HCT116 (cell line): ENCODE measurements at regions not wholly inside any gene's neighbourhood (a gene's known extent, or its start where the extent isn't known, plus 50 kb on each side); places are given as distances from the start of the nearest gene placed in this dataset.

Source experiments
- ATAC-seq: fragments of 200-7000 bp; cut with Tn5 transposase; 2 replicates; pipeline ENCODE4 v1.9.1; 2020; ENCODE audit warnings: mild to moderate bottlenecking, moderate library complexity
- BruUV-seq: library from RNA; stranded (reverse); fragments of 400-500 nt; replicated peaks from 2 replicates; lab custom pipeline; 2021; lab: Mats Ljungman, UMichigan
- CTCF ChIA-PET: fragments of 300-600 bp; sonication (Branson Sonifier 250); formaldehyde crosslinking; loops from one replicate; lab custom pipeline; 2021; ENCODE audit warnings: antibody characterized with exemption; lab: Charles Lee
- POLR2A ChIA-PET: fragments of 300-600, 350-600 bp; sonication (Branson Sonifier 250); formaldehyde crosslinking; loops from one replicate; lab custom pipeline; 2021; ENCODE audit warnings: antibody characterized with exemption; lab: Charles Lee
- RAD21 ChIA-PET, 2 experiments: fragments of 300-600 bp; sonication (Branson Sonifier 250); formaldehyde crosslinking; loops; one replicate each; lab custom pipeline; 2023; ENCODE audit warnings: low total read pairs in 2 of 2; ENCODE audit not compliant: uncharacterized antibody in 2 of 2, unreplicated experiment in 2 of 2, low non-redundant PET in 1 of 2; lab: Charles Lee
- DNase-seq: peaks from one replicate; pipeline ENCODE4 v3.0.0-alpha.2; 2010; ENCODE audit warnings: low read depth, low spot score
- H2AFZ ChIP-seq: fragments of 200-600 bp; shearing (Covaris generic), sonication (generic); 2 replicates; pipeline ENCODE4 v1.6.1; 2017; ENCODE audit warnings: low read depth, mixed run types, mixed read lengths, antibody characterized with exemption, low read length; ENCODE audit not compliant: poor library complexity, severe bottlenecking
- H3K27ac ChIP-seq: 2 replicates; pipeline ENCODE4 v1.5.1; 2012; ENCODE audit warnings: low read depth, low read length
- H3K27me3 ChIP-seq: fragments of 200-600 bp; sonication (generic); 2 replicates; pipeline ENCODE4 v1.6.1; 2016; ENCODE audit warnings: mixed run types, low read length, mixed read lengths; ENCODE audit not compliant: insufficient read depth
- H3K36me3 ChIP-seq, 2 experiments: fragments of 200-500 bp in 1 of 2; fragments of 200-600 bp in 1 of 2; sonication (Bioruptor generic) in 1 of 2; sonication (generic) in 1 of 2; 2 replicates each; pipeline versions ENCODE4 v1.5.1 to v1.6.1; 2014 to 2016; ENCODE audit warnings: low read length in 2 of 2, inconsistent platforms in 1 of 2, mixed read lengths in 1 of 2, mixed run types in 1 of 2; ENCODE audit not compliant: insufficient read depth in 2 of 2, control insufficient read depth in 1 of 2
- H3K4me1 ChIP-seq, 2 experiments: fragments of 200-600 bp in 1 of 2; sonication (generic) in 1 of 2; 2 replicates each; pipeline versions ENCODE4 v1.5.1 to v1.6.1; 2012 to 2017; ENCODE audit warnings: low read length in 2 of 2, inconsistent platforms in 1 of 2, mild to moderate bottlenecking in 1 of 2, mixed read lengths in 1 of 2, mixed run types in 1 of 2, moderate library complexity in 1 of 2; ENCODE audit not compliant: insufficient read depth in 2 of 2, control insufficient read depth in 1 of 2
- H3K4me2 ChIP-seq: fragments of 200-600 bp; sonication (generic); 2 replicates; pipeline ENCODE4 v1.6.1; 2017; ENCODE audit warnings: mixed run types, low read length, mixed read lengths
- H3K4me3 ChIP-seq, 2 experiments: fragments of 200-600 bp in 1 of 2; sonication (generic) in 1 of 2; replicated peaks in 1 of 2; 2 replicates each; pipeline ENCODE4 v1.5.1; 2011 to 2016; ENCODE audit warnings: low read length in 2 of 2, control low read depth in 1 of 2, low read depth in 1 of 2, mild to moderate bottlenecking in 1 of 2, mixed read lengths in 1 of 2, mixed run types in 1 of 2
- H3K79me2 ChIP-seq: fragments of 200-600 bp; sonication (generic); 2 replicates; pipeline ENCODE4 v1.6.1; 2017; ENCODE audit warnings: mild to moderate bottlenecking, mixed run types, low read length, moderate library complexity, mixed read lengths; ENCODE audit not compliant: insufficient read depth
- H3K9ac ChIP-seq: fragments of 200-600 bp; sonication (generic); 2 replicates; pipeline ENCODE4 v1.6.1; 2016; ENCODE audit warnings: low read length, mixed read lengths
- H3K9me2 ChIP-seq: fragments of 200-600 bp; sonication (generic), shearing (Covaris generic); 2 replicates; pipeline ENCODE4 v1.6.1; 2017; ENCODE audit warnings: mixed run types, mild to moderate bottlenecking, moderate library complexity; ENCODE audit not compliant: insufficient read depth
- H3K9me3 ChIP-seq, 2 experiments: fragments of 200-500 bp in 1 of 2; fragments of 200-600 bp in 1 of 2; sonication (Bioruptor generic) in 1 of 2; sonication (generic) in 1 of 2; 2 replicates each; pipeline ENCODE4 v1.6.1; 2014 to 2017; ENCODE audit warnings: low read length in 2 of 2, mixed read lengths in 2 of 2, inconsistent platforms in 1 of 2, low read depth in 1 of 2, mild to moderate bottlenecking in 1 of 2, mixed run types in 1 of 2, moderate library complexity in 1 of 2; ENCODE audit not compliant: control insufficient read depth in 1 of 2, insufficient read depth in 1 of 2
- H4K20me1 ChIP-seq: fragments of 200-600 bp; sonication (generic), shearing (Covaris generic); 2 replicates; pipeline ENCODE4 v1.6.1; 2017; ENCODE audit warnings: mixed run types, mild to moderate bottlenecking, moderate library complexity; ENCODE audit not compliant: insufficient read depth
- CBX3 ChIP-seq: IDR thresholded peaks from 2 replicates; pipeline ENCODE4 v1.6.1; 2012; ENCODE audit warnings: low read depth
- CEBPB ChIP-seq: IDR thresholded peaks from 2 replicates; pipeline ENCODE4 v1.6.1; 2012; ENCODE audit warnings: low read depth
- CTCF ChIP-seq, 3 experiments: fragments of 200-600 bp in 1 of 3; sonication (generic) in 1 of 3; IDR thresholded peaks in 2 of 3; conservative IDR thresholded peaks in 1 of 3; 2 replicates each; pipeline ENCODE4 v1.5.1; 2012 to 2017; ENCODE audit warnings: low read depth in 2 of 3, low read length in 2 of 3, antibody characterized with exemption in 1 of 3, borderline replicate concordance in 1 of 3, control low read depth in 1 of 3, mild to moderate bottlenecking in 1 of 3, mixed read lengths in 1 of 3, mixed run types in 1 of 3, moderate library complexity in 1 of 3; ENCODE audit not compliant: insufficient read depth in 1 of 3
- EGR1 ChIP-seq: IDR thresholded peaks from 2 replicates; pipeline ENCODE4 v1.6.1; 2012; ENCODE audit warnings: low read depth
- ELF1 ChIP-seq: IDR thresholded peaks from 2 replicates; pipeline ENCODE4 v1.6.1; 2012; ENCODE audit warnings: low read depth, borderline replicate concordance
- EZH2 ChIP-seq: fragments of 200-600 bp; sonication (generic); IDR thresholded peaks from 2 replicates; pipeline ENCODE4 v1.6.1; 2017; ENCODE audit warnings: antibody characterized with exemption, mixed run types
- EZH2phosphoT487 ChIP-seq: fragments of 200-600 bp; IDR thresholded peaks from 2 replicates; pipeline ENCODE4 v1.6.1; 2018; ENCODE audit warnings: antibody characterized with exemption, borderline replicate concordance
- FOSL1 ChIP-seq: IDR thresholded peaks from 2 replicates; pipeline ENCODE4 v1.6.1; 2012; ENCODE audit warnings: low read depth
- JUND ChIP-seq: IDR thresholded peaks from 2 replicates; pipeline ENCODE4 v1.6.1; 2012
- MAX ChIP-seq: IDR thresholded peaks from 2 replicates; pipeline ENCODE4 v1.6.1; 2012
- POLR2A ChIP-seq: IDR thresholded peaks from 2 replicates; pipeline ENCODE4 v1.7.0; 2011; ENCODE audit warnings: borderline replicate concordance; ENCODE audit not compliant: insufficient read depth, insufficient read length; ENCODE audit errors: extremely low read depth
- POLR2AphosphoS5 ChIP-seq: IDR thresholded peaks from 2 replicates; pipeline ENCODE4 v1.6.1; 2011; ENCODE audit warnings: mild to moderate bottlenecking, low read depth, low read length, moderate library complexity
- RAD21 ChIP-seq: IDR thresholded peaks from 2 replicates; pipeline ENCODE4 v1.6.1; 2012; ENCODE audit warnings: low read depth, mild to moderate bottlenecking
- SP1 ChIP-seq: IDR thresholded peaks from 2 replicates; pipeline ENCODE4 v1.6.1; 2012; ENCODE audit warnings: low read depth
- SRF ChIP-seq: IDR thresholded peaks from 2 replicates; pipeline ENCODE4 v1.6.1; 2012; ENCODE audit warnings: low read depth
- TCF7L2 ChIP-seq: IDR thresholded peaks from 2 replicates; pipeline ENCODE4 v1.7.0; 2011; ENCODE audit warnings: borderline replicate concordance, inconsistent platforms; ENCODE audit not compliant: insufficient read depth, insufficient read length; ENCODE audit errors: extremely low read depth
- ZFX ChIP-seq: fragments of 450-650 bp; IDR thresholded peaks from 2 replicates; pipeline ENCODE4 v1.6.1; 2017
- ZNF274 ChIP-seq: fragments of 200-500 bp; sonication (Bioruptor generic); IDR thresholded peaks from 2 replicates; pipeline ENCODE4 v1.6.1; 2014; ENCODE audit warnings: mild to moderate bottlenecking, low read depth, low read length, inconsistent platforms
- intact Hi-C: fragments of 100-400 bp; cut with micrococcal nuclease; formaldehyde crosslinking; loops from 2 replicates; pipeline ENCODE4 v1.10.0; 2022

- RAD21 ChIA-PET, result no interaction called here
- no peak for TF ChIP-seq MAX
- no peak for TF ChIP-seq SRF
- TF ChIP-seq CEBPB, result no peak
- TF ChIP-seq EZH2phosphoT487, result no peak
- no peak for TF ChIP-seq ZNF274
- no peak for TF ChIP-seq RAD21
- TF ChIP-seq JUND, result no peak
- TF ChIP-seq CTCF (IDR thresholded peaks at IDR 0.05 in 2 of 3, conservative IDR thresholded peaks at IDR 0.05 in 1 of 3; ENCODE audit: borderline replicate concordance in 1 of 3, insufficient read depth in 1 of 3, low read depth in 2 of 3, low read length in 2 of 3), result no peak
- no peak for TF ChIP-seq POLR2A
- no peak for TF ChIP-seq ZFX
- TF ChIP-seq TCF7L2, result no peak
- TF ChIP-seq POLR2AphosphoS5, result no peak
- no peak for TF ChIP-seq EGR1
- TF ChIP-seq ELF1, result no peak
- no peak for TF ChIP-seq EZH2
- TF ChIP-seq FOSL1, result no peak
- TF ChIP-seq SP1, result no peak
- TF ChIP-seq CBX3, result no peak
- intact Hi-C loops, result no loop called here
- Histone ChIP-seq H3K9me2 (no peaks in the 10 kb centered on the region), H4K20me1 (no peaks in the 10 kb centered on the region), H3K27me3 (no peaks in the 10 kb centered on the region), H3K9me3 (0 out of 4 replicates have a peak, but pooled peaks cover 0 to 6% of the 10 kb centered on the region in 2 experiments), H3K4me2 (no peak overlapping the region), H3K36me3 (no peaks in the 10 kb centered on the region), H3K4me3 (no peak overlapping the region), H3K79me2 (no peaks in the 10 kb centered on the region), H3K27ac (no peak overlapping the region), H3K9ac (no peak overlapping the region), H2AFZ (no peak overlapping the region), H3K4me1 (no peaks in the 10 kb centered on the region)
- POLR2A ChIA-PET, result no interaction called here
- CTCF ChIA-PET, result no interaction called here
- DNase-seq, result no peak
- no TSS peak for BruUV-seq
- ATAC-seq, result no peak
Observed at GRCh38 chr13:78298657-78299056, 304.7 kb downstream of the POU4F1 start.
